Coronary artery (tissue), 2 donors: ENCODE measurements at regions not wholly inside any gene's neighbourhood (a gene's known extent, or its start where the extent isn't known, plus 50 kb on each side); places are given as distances from the start of the nearest gene placed in this dataset.

Experiments
- DNase-seq: peaks from one replicate; pipeline ENCODE4 v3.0.0-alpha.2; 2017; ENCODE audit warnings: low spot score
- H3K27ac ChIP-seq, 2 donors: fragments of 200-600 bp; sonication (generic); one replicate each; pipeline ENCODE4 v1.5.1; 2016 to 2019
- H3K4me3 ChIP-seq: fragments of 200-600 bp; sonication (generic); 2 replicates; pipeline ENCODE4 v1.5.1; 2016; ENCODE audit warnings: mild to moderate bottlenecking, moderate library complexity
- TF ChIP-seq, protein P1 (sequence below): fragments of 200-600 bp; sonication (generic); IDR thresholded peaks from one replicate; pipeline ENCODE4 v1.5.1; 2019; ENCODE audit warnings: antibody characterized with exemption

DNA sequence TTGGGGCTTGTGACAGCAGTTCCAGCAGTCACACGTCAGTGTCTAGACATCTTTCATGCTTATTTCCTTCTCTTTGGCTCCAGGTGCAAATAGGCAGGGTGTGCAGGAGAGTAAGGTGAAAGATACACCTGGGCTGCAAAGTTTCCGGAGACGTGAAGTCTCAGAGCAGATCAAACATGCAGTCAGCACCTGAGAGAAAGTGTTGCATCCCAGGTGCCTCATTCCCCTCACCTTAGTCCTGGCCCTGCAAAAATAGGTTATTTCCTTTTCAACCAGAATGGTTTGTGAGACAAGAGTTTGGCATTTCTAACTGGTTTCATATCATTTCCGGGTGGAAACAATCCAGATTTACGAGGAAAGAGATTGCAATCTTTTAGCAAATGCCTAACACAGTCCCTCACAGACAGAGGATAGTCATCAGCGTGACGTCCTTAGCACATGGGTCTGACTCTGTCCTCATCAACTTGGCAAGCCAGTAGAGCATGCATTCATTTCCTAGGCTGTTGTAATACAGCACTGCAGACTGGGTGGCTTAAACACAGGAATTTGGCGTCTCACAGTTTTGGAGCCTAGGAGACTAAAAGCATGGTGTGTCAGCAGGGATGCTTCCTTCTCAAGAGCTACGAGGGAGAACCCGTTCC is 58.2 kb upstream of the ARRDC4 start:
- no peak for DNase-seq
- Histone ChIP-seq H3K4me3 (no peak overlapping the region), H3K27ac (no peak overlapping the region)
- TF ChIP-seq, protein P1, sequence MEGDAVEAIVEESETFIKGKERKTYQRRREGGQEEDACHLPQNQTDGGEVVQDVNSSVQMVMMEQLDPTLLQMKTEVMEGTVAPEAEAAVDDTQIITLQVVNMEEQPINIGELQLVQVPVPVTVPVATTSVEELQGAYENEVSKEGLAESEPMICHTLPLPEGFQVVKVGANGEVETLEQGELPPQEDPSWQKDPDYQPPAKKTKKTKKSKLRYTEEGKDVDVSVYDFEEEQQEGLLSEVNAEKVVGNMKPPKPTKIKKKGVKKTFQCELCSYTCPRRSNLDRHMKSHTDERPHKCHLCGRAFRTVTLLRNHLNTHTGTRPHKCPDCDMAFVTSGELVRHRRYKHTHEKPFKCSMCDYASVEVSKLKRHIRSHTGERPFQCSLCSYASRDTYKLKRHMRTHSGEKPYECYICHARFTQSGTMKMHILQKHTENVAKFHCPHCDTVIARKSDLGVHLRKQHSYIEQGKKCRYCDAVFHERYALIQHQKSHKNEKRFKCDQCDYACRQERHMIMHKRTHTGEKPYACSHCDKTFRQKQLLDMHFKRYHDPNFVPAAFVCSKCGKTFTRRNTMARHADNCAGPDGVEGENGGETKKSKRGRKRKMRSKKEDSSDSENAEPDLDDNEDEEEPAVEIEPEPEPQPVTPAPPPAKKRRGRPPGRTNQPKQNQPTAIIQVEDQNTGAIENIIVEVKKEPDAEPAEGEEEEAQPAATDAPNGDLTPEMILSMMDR: no peak

DNA sequence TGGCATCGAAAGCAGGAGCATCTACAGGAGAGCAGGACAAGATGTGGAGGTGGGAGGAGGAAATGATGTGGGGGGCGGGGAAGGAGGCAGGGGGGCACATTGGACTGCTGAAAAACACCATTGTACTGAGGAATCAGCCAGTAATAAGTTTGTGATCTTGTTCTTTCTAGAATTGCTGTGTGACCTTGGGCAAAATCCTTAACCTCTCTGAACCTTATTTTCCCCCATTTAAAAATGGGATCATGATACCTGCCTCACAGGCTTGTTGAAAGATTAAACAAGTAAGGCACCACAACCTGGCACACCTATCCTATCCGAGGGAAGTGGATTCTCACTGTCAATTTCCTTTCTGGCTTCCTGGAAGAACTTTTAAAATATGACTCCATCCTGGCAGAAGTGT is 56.9 kb upstream of the ARRDC4 start:
- no peak for DNase-seq
- Histone ChIP-seq H3K27ac (no peak overlapping the region), H3K4me3 (no peak overlapping the region)
- TF ChIP-seq, protein P1: no peak

DNA sequence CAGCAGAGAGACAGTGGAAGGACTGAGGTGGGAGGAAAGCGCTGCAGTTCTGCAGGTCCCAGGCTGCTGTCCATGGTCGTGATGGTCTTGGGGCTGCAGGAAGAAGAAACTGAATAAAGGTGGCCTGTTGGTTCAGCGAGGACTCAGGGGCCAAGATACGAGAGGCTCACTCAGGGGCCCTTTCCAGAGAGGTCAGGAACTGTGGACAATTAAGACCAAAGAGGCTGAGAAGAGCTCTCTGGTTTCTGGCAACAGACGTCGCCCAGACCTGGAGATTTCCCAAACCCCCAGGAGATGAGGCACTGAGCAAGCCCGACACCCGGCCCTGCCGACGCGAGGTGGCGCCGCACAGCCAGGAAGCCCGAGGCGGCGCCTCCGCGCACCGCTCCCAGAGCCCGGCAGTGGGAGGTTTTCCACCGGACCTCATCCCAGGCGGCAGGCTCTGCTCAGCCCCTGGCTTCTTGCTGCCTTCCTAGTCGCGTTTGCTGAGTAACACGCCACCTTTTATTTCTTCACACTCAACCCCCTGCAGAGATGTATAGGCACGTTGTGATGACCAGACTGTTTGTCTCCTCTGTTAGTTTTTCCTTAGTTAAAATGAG is 56.4 kb upstream of the ARRDC4 start:
- DNase-seq: no peak
- Histone ChIP-seq H3K27ac (no peak overlapping the region), H3K4me3 (no peak overlapping the region)
- TF ChIP-seq, protein P1: peak; percentile 44

DNA sequence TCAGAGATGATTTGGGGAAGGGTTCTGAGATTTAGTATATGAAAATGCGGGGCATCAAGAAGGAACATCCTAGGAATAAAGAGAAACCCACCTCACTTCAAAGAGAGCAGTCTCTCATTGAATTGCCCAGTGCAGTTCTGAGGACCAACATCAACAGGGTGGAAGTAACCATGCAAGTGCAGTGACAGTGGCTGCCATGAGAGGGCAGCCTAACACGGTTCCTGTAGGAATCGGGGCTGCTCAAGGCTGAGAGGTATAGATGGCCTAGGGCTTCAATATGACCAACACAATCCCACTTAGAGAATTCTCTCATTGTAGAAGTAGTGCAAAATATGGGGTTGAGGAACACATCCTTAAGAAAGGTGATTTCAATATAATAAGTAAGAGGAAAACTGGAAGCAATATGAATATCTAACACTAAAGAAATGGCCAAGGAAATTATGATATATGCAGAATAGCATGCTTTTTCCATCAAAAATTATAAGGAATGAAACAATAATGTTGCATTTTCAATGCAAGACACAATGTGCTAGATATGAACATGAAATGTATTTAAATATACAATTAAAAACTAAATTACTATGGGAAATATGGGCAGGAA is 51.1 kb upstream of the ARRDC4 start:
- no peak for DNase-seq
- no peak overlapping the region for H3K4me3 ChIP-seq
- TF ChIP-seq, protein P1: no peak
- no peak overlapping the region for H3K27ac ChIP-seq
